HepG2 (cell line): ENCODE measurements at regions not wholly inside any gene's neighbourhood (a gene's known extent, or its start where the extent isn't known, plus 50 kb on each side); places are given as distances from the start of the nearest gene placed in this dataset.

Experiments used
- ATAC-seq: fragments of 200-7000 bp; cut with Tn5 transposase; 3 replicates; pipeline ENCODE4 v1.9.1; 2020; ENCODE audit warnings: mild to moderate bottlenecking, moderate library complexity
- BruUV-seq: library from RNA; stranded (reverse); fragments of 400-500 nt; replicated peaks from 2 replicates; lab custom pipeline; 2021; lab: Mats Ljungman, UMichigan
- CTCF ChIA-PET: fragments of 300-600 bp; formaldehyde crosslinking; extraction: SDS; loops from one replicate; lab custom pipeline; 2021; ENCODE audit warnings: low total read pairs, inconsistent platforms, low intra/inter-chr PET ratio; lab: Yijun Ruan, JAX
- POLR2A ChIA-PET: fragments of 350-600 bp; sonication (Branson Sonifier 250); formaldehyde crosslinking; loops from one replicate; lab custom pipeline; 2020; ENCODE audit warnings: antibody characterized with exemption, inconsistent platforms; lab: Yijun Ruan, JAX
- DNase-seq: peaks from one replicate; pipeline ENCODE4 v3.0.0-alpha.2; 2015; ENCODE audit warnings: low spot score
- FAIRE-seq: peaks from 3 replicates; lab custom pipeline; 2011; peaks lifted over from hg19 to GRCh38; lab: Jason Lieb, UNC
- H2AFZ ChIP-seq: one replicate; pipeline ENCODE4 v1.6.1; 2011; ENCODE audit warnings: low read length, inconsistent platforms
- H3K27ac ChIP-seq: fragments of 300-600 bp; 3 replicates; pipeline ENCODE4 v1.8.0; 2011; ENCODE audit warnings: mixed run types, mild to moderate bottlenecking, mixed read lengths, low read length, inconsistent platforms; ENCODE audit not compliant: insufficient read depth; ENCODE audit errors: extremely low read length
- H3K27me3 ChIP-seq, 2 experiments: fragments of 200-600 bp in 1 of 2; 2 replicates in 1 of 2; 3 replicates in 1 of 2; pipeline versions ENCODE4 v1.6.0 to v1.8.0; 2011; ENCODE audit warnings: low read length in 2 of 2, mild to moderate bottlenecking in 2 of 2, moderate library complexity in 2 of 2, inconsistent platforms in 1 of 2; ENCODE audit not compliant: insufficient read depth in 2 of 2, control insufficient read depth in 1 of 2
- H3K36me3 ChIP-seq, 2 experiments: fragments of 200-600 bp in 1 of 2; replicated peaks in 1 of 2; 2 replicates in 1 of 2; 3 replicates in 1 of 2; pipeline versions ENCODE4 v1.5.1 to v1.8.0; 2011; ENCODE audit warnings: low read length in 2 of 2, inconsistent platforms in 1 of 2; ENCODE audit not compliant: insufficient read depth in 2 of 2, control insufficient read depth in 1 of 2
- H3K4me1 ChIP-seq: 2 replicates; pipeline ENCODE4 v1.5.1; 2012; ENCODE audit warnings: low read length, inconsistent platforms; ENCODE audit not compliant: insufficient read depth
- H3K4me2 ChIP-seq: 2 replicates; pipeline ENCODE4 v1.6.0; 2011; ENCODE audit warnings: low read depth, low read length, inconsistent platforms
- H3K4me3 ChIP-seq, 3 experiments: fragments of 200-600 bp in 1 of 3; sonication (generic), shearing (Covaris generic) in 1 of 3; replicated peaks in 1 of 3; 2 replicates each; pipeline ENCODE4 v1.5.1; 2011 to 2016; ENCODE audit warnings: low read length in 3 of 3, inconsistent platforms in 2 of 3, low read depth in 2 of 3, mild to moderate bottlenecking in 2 of 3, control low read depth in 1 of 3, mixed read lengths in 1 of 3; ENCODE audit not compliant: insufficient read depth in 1 of 3
- H3K79me2 ChIP-seq: one replicate; pipeline ENCODE4 v1.6.1; 2011; ENCODE audit warnings: low read length, inconsistent platforms; ENCODE audit not compliant: insufficient read depth
- H3K9ac ChIP-seq: 2 replicates; pipeline ENCODE4 v1.6.0; 2011; ENCODE audit warnings: mild to moderate bottlenecking, low read depth, low read length, inconsistent platforms; ENCODE audit not compliant: insufficient read depth
- H3K9me3 ChIP-seq: 2 replicates; pipeline ENCODE4 v1.5.1; 2012; ENCODE audit warnings: mild to moderate bottlenecking, low read length
- H4K20me1 ChIP-seq: 2 replicates; pipeline ENCODE4 v1.6.0; 2011; ENCODE audit warnings: inconsistent platforms, mild to moderate bottlenecking, low read length, moderate library complexity; ENCODE audit not compliant: insufficient read depth
- ETV6 ChIP-seq: sonication (generic); formaldehyde crosslinking; conservative IDR thresholded peaks from 2 replicates; pipeline ENCODE4 v1.4.0; 2020; ENCODE audit warnings: missing genetic modification reagents
- NCOA1 ChIP-seq: sonication (generic); formaldehyde crosslinking; IDR thresholded peaks from 2 replicates; pipeline ENCODE4 v1.9.0; 2021; ENCODE audit warnings: missing genetic modification reagents
- POLR2AphosphoS2 ChIP-seq: IDR thresholded peaks from 2 replicates; pipeline ENCODE4 v1.6.1; 2011; ENCODE audit warnings: low read depth, low read length, improper control_type of control experiment
- SNRNP70 ChIP-seq: fragments of 200-400 bp; formaldehyde crosslinking; IDR thresholded peaks from 2 replicates; pipeline ENCODE4 v1.6.1; 2017; ENCODE audit warnings: mild to moderate bottlenecking, low read depth, low read length, moderate library complexity
- ZC3H4 ChIP-seq: sonication (generic); formaldehyde crosslinking; IDR thresholded peaks from 2 replicates; pipeline ENCODE4 v1.4.0; 2020; ENCODE audit warnings: missing genetic modification reagents, borderline replicate concordance
- ZNF761 ChIP-seq: sonication (generic); formaldehyde crosslinking; conservative IDR thresholded peaks from 2 replicates; pipeline ENCODE4 v1.4.0; 2020; ENCODE audit warnings: mild to moderate bottlenecking, missing genetic modification reagents
- ZNF782 ChIP-seq: sonication (generic); formaldehyde crosslinking; IDR thresholded peaks from 2 replicates; pipeline ENCODE4 v1.4.0; 2020; ENCODE audit warnings: missing genetic modification reagents, mild to moderate bottlenecking, borderline replicate concordance
- WGBS: methylation state at CpG from one replicate; pipeline ENCODE4 v1.1.6; 2017; ENCODE audit warnings: low lambda C conversion rate; 5-methylcytosine and 5-hydroxymethylcytosine counted together
- in situ Hi-C: cut with HindIII; loops from 2 replicates; pipeline ENCODE4 v1.10.0; 2017; ENCODE audit warnings: low pct_unique_long_range_greater_than_20kb; ENCODE audit not compliant: extremely low pct_ligation_motif_present
- intact Hi-C: fragments of 100-400 bp; cut with micrococcal nuclease; formaldehyde crosslinking; loops from one replicate; pipeline ENCODE4 v1.10.0; 2022; ENCODE audit not compliant: unreplicated experiment
- TF ChIP-seq, protein P1 (sequence below): sonication (generic); formaldehyde crosslinking; conservative IDR thresholded peaks from 2 replicates; pipeline ENCODE4 v1.4.0; 2020; ENCODE audit warnings: missing genetic modification reagents
- TF ChIP-seq, protein P2 (sequence below): sonication (generic); formaldehyde crosslinking; IDR thresholded peaks from 2 replicates; pipeline ENCODE4 v1.8.0; 2022; ENCODE audit warnings: mild to moderate bottlenecking, missing genetic modification reagents, moderate library complexity

DNA sequence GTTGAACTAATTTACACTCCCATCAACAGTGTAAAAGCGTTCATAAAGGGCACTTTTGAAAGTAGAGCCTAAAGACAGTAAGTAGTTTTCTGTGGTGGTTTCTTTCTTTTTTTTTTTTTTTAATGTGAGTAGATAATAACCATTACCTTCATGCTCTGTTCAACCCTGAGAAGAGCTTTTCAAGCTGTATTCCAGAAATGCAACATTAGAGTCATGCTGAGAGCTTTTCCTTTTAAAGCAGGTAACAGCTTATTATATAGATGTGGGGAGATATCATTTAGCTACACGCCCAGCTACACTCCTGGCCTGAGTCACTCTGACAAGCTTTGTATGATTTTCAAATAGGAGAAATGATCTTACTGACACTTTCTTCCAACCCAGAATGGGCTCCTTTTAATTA, 96.2 kb upstream of the ARHGEF26 start:
- Histone ChIP-seq H3K27me3 (no peaks in the 10 kb centered on the region; a peak in 1 of 5 replicates), H3K9ac (no peak overlapping the region), H3K36me3 (no peaks in the 10 kb centered on the region), H3K4me2 (no peak overlapping the region), H3K4me1 (peaks cover 18% of the 10 kb centered on the region), H4K20me1 (no peaks in the 10 kb centered on the region), H3K4me3 (no peak overlapping the region), H2AFZ (no peak overlapping the region), H3K79me2 (no peaks in the 10 kb centered on the region)
- DNase-seq (no peak), FAIRE-seq (no peak)
- intact Hi-C loops = no loop called here
- POLR2A ChIA-PET = no interaction called here
- in situ Hi-C loops = no loop called here
- TF ChIP-seq ETV6 (CRISPR knock-in tag) (no peak), ZNF782 (no peak), ZNF761 (CRISPR knock-in tag) (no peak)
- TF ChIP-seq, all 625 proteins: peak for 0
- no peak for ATAC-seq
- WGBS = 36% methylated on average over 2 of the region's 2 CpGs
- H3K9me3 ChIP-seq = no peaks in the 10 kb centered on the region
- BruUV-seq = no TSS peak
- no peak overlapping the region for H3K27ac ChIP-seq
- CTCF ChIA-PET = no interaction called here

DNA sequence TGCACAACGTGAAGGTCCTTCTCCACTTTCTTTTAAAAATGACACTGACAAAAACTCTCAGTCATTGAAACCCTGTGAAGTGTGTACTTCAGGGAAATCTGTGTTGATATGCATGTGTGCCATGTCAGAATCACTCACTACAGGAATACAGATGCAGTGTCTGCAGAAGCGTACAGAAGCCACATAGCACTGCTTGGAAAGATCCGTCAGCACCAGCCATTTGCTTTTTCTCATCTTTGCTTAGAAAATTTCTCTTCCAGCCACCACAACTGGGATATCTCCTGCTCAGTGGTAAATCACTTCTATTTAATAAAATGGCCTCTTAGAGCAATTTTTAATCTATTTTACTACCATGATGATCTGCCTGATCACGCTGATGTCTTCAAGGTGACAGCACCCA, 91.3 kb upstream of the ARHGEF26 start:
- no peak for FAIRE-seq
- no peak for ATAC-seq
- Histone ChIP-seq H3K27me3 (no peaks in the 10 kb centered on the region; a peak in 1 of 5 replicates), H4K20me1 (no peaks in the 10 kb centered on the region), H3K36me3 (no peaks in the 10 kb centered on the region), H3K9me3 (no peaks in the 10 kb centered on the region), H3K4me1 (no peaks in the 10 kb centered on the region), H3K27ac (no peak overlapping the region), H3K9ac (no peak overlapping the region), H3K4me3 (no peak overlapping the region), H3K4me2 (no peak overlapping the region), H3K79me2 (no peaks in the 10 kb centered on the region), H2AFZ (no peak overlapping the region)
- BruUV-seq = no TSS peak
- TF ChIP-seq NCOA1 (CRISPR knock-in tag) (no peak), ZC3H4 (no peak), POLR2AphosphoS2 (no peak), SNRNP70 (no peak)
- TF ChIP-seq, protein P1, sequence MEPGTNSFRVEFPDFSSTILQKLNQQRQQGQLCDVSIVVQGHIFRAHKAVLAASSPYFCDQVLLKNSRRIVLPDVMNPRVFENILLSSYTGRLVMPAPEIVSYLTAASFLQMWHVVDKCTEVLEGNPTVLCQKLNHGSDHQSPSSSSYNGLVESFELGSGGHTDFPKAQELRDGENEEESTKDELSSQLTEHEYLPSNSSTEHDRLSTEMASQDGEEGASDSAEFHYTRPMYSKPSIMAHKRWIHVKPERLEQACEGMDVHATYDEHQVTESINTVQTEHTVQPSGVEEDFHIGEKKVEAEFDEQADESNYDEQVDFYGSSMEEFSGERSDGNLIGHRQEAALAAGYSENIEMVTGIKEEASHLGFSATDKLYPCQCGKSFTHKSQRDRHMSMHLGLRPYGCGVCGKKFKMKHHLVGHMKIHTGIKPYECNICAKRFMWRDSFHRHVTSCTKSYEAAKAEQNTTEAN (CRISPR knock-in tag) = no peak
- TF ChIP-seq, protein P2, sequence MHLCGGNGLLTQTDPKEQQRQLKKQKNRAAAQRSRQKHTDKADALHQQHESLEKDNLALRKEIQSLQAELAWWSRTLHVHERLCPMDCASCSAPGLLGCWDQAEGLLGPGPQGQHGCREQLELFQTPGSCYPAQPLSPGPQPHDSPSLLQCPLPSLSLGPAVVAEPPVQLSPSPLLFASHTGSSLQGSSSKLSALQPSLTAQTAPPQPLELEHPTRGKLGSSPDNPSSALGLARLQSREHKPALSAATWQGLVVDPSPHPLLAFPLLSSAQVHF (CRISPR knock-in tag) = no peak
- 17% methylated on average over 4 of the region's 4 CpGs for WGBS
- intact Hi-C loops (no loop called here), in situ Hi-C loops (no loop called here)
- ChIA-PET CTCF (no interaction called here), POLR2A (no interaction called here)
- no peak for DNase-seq
